K562 (cell line): ENCODE measurements at regions not wholly inside any gene's neighbourhood (a gene's known extent, or its start where the extent isn't known, plus 50 kb on each side); places are given as distances from the start of the nearest gene placed in this dataset.

Source experiments
- ATAC-seq: fragments of 200-7000 bp; cut with Tn5 transposase; 3 replicates; pipeline ENCODE4 v1.9.1; 2020; ENCODE audit warnings: moderate library complexity
- BruUV-seq: library from RNA; stranded (reverse); fragments of 400-500 nt; replicated peaks from 2 replicates; lab custom pipeline; 2021; lab: Mats Ljungman, UMichigan
- CTCF ChIA-PET: fragments of 300-600 bp; formaldehyde crosslinking; extraction: SDS; loops from one replicate; lab custom pipeline; 2021; ENCODE audit warnings: low intra/inter-chr PET ratio; lab: Yijun Ruan, JAX
- POLR2A ChIA-PET: fragments of 300-600, 350-650 bp; sonication (Branson Sonifier 250); formaldehyde crosslinking; extraction: SDS; loops from one replicate; lab custom pipeline; 2021; ENCODE audit warnings: antibody characterized with exemption, inconsistent platforms; lab: Yijun Ruan, JAX
- DNase-seq, 4 experiments: peaks; one replicate each; pipeline versions ENCODE4 v3.0.0 to v3.0.0-alpha.2; 2011 to 2018; ENCODE audit warnings: low spot score in 3 of 4, mixed read lengths in 3 of 4; ENCODE audit errors: extremely low read depth in 1 of 4
- FAIRE-seq: peaks from 2 replicates; lab custom pipeline; 2011; peaks lifted over from hg19 to GRCh38; lab: Jason Lieb, UNC
- H2AFZ ChIP-seq: 2 replicates; pipeline ENCODE4 v1.6.0; 2011; ENCODE audit warnings: low read depth, low read length, control low read depth, inconsistent platforms
- H3K27ac ChIP-seq: fragments of 200-600 bp; 3 replicates; pipeline ENCODE4 v1.8.0; 2011; ENCODE audit warnings: low read depth, mild to moderate bottlenecking, control low read depth, inconsistent platforms, low read length, moderate library complexity, mixed read lengths; ENCODE audit errors: extremely low read depth
- H3K27me3 ChIP-seq, 2 experiments: fragments of 300-600 bp in 1 of 2; 2 replicates in 1 of 2; 3 replicates in 1 of 2; pipeline versions ENCODE4 v1.6.0 to v1.8.0; 2011; ENCODE audit warnings: inconsistent platforms in 2 of 2, low read length in 2 of 2, mild to moderate bottlenecking in 1 of 2, mixed read lengths in 1 of 2, moderate library complexity in 1 of 2; ENCODE audit not compliant: control insufficient read depth in 2 of 2, insufficient read depth in 2 of 2
- H3K36me3 ChIP-seq: fragments of 300-600 bp; 3 replicates; pipeline ENCODE4 v1.8.0; 2011; ENCODE audit warnings: mild to moderate bottlenecking, low read length, inconsistent platforms; ENCODE audit not compliant: control insufficient read depth, insufficient read depth
- H3K4me1 ChIP-seq, 2 experiments: fragments of 200-600 bp in 1 of 2; replicated peaks in 1 of 2; 2 replicates in 1 of 2; 3 replicates in 1 of 2; pipeline versions ENCODE4 v1.5.1 to v1.8.0; 2011; ENCODE audit warnings: inconsistent platforms in 2 of 2, low read length in 2 of 2, mild to moderate bottlenecking in 1 of 2, mixed read lengths in 1 of 2, moderate library complexity in 1 of 2; ENCODE audit not compliant: control insufficient read depth in 2 of 2, insufficient read depth in 2 of 2
- H3K4me2 ChIP-seq: 2 replicates; pipeline ENCODE4 v1.6.1; 2011; ENCODE audit warnings: low read length, control low read depth, inconsistent platforms, mixed read lengths; ENCODE audit not compliant: insufficient read depth
- H3K4me3 ChIP-seq: fragments of 200-600 bp; sonication (generic), shearing (Covaris generic); 2 replicates; pipeline ENCODE4 v1.5.1; 2016; ENCODE audit warnings: control low read depth, inconsistent platforms
- H3K79me2 ChIP-seq: fragments of 200-600 bp; 3 replicates; pipeline ENCODE4 v1.8.0; 2011; ENCODE audit warnings: low read length, inconsistent platforms; ENCODE audit not compliant: control insufficient read depth, insufficient read depth
- H3K9ac ChIP-seq, 2 experiments: 2 replicates each; pipeline versions ENCODE4 v1.6.0 to v1.6.1; 2011; ENCODE audit warnings: low read depth in 2 of 2, low read length in 2 of 2, control low read depth in 1 of 2, inconsistent platforms in 1 of 2, mild to moderate bottlenecking in 1 of 2, mixed read lengths in 1 of 2; ENCODE audit not compliant: insufficient read depth in 1 of 2
- H3K9me1 ChIP-seq: one replicate; pipeline ENCODE4 v1.6.0; 2011; ENCODE audit warnings: inconsistent platforms, mild to moderate bottlenecking, low read length, moderate library complexity; ENCODE audit not compliant: control insufficient read depth, insufficient read depth
- H3K9me3 ChIP-seq: replicated peaks from 2 replicates; pipeline ENCODE4 v1.5.1; 2011; ENCODE audit warnings: low read depth, low read length, inconsistent platforms; ENCODE audit not compliant: control insufficient read depth, insufficient read depth
- H4K20me1 ChIP-seq: replicated peaks from 2 replicates; pipeline ENCODE4 v1.6.1; 2011; ENCODE audit warnings: low read length, inconsistent platforms, mixed read lengths; ENCODE audit not compliant: control insufficient read depth, insufficient read depth
- BDP1 ChIP-seq: IDR thresholded peaks from 3 replicates; pipeline ENCODE4 v1.6.1; 2011; ENCODE audit not compliant: insufficient read length, insufficient read depth
- CBX2 ChIP-seq: fragments of 200-600 bp; sonication (generic); IDR thresholded peaks from one replicate; pipeline ENCODE4 v1.6.1; 2012; ENCODE audit warnings: mild to moderate bottlenecking, low read length, inconsistent platforms; ENCODE audit not compliant: insufficient read depth, poor library complexity, severe bottlenecking
- IFI16 ChIP-seq: fragments of 250-450 bp; sonication (Bioruptor Pico); IDR thresholded peaks from 2 replicates; pipeline ENCODE4 v2.1.2; 2022; ENCODE audit warnings: mild to moderate bottlenecking, inconsistent platforms
- JUND ChIP-seq, 2 experiments: IDR thresholded peaks; 2 replicates in 1 of 2; 3 replicates in 1 of 2; pipeline ENCODE4 v1.6.1; 2011; ENCODE audit warnings: borderline replicate concordance in 2 of 2, low read depth in 2 of 2, low read length in 2 of 2, improper control_type of control experiment in 1 of 2, missing biosample characterization in 1 of 2, missing genetic modification characterization in 1 of 2, missing genetic modification reagents in 1 of 2
- KDM1A ChIP-seq, 2 experiments: fragments of 450-650 bp; IDR thresholded peaks; 2 replicates each; pipeline ENCODE4 v1.6.1; 2016; ENCODE audit warnings: mild to moderate bottlenecking in 2 of 2
- NR1H2 ChIP-seq: sonication (generic); formaldehyde crosslinking; IDR thresholded peaks from 2 replicates; pipeline ENCODE4 v1.4.0; 2020; ENCODE audit warnings: mild to moderate bottlenecking, missing genetic modification reagents
- RBM25 ChIP-seq: fragments of 200-400 bp; formaldehyde crosslinking; IDR thresholded peaks from 2 replicates; pipeline ENCODE4 v1.6.1; 2018; ENCODE audit warnings: low read length, low read depth, moderate library complexity; ENCODE audit not compliant: severe bottlenecking
- TGIF2 ChIP-seq: sonication (generic); formaldehyde crosslinking; IDR thresholded peaks from 2 replicates; pipeline ENCODE4 v1.8.1; 2022; ENCODE audit warnings: mild to moderate bottlenecking, missing genetic modification reagents, moderate library complexity
- TSC22D4 ChIP-seq: fragments of 450-650 bp; IDR thresholded peaks from 2 replicates; pipeline ENCODE4 v1.6.1; 2016; ENCODE audit warnings: missing genetic modification characterization, missing biosample characterization, control low read depth
- ZNF134 ChIP-seq: fragments of 250-450 bp; sonication (Bioruptor Pico); conservative IDR thresholded peaks from 2 replicates; pipeline ENCODE4 v1.4.0; 2020
- ZNF224 ChIP-seq: sonication (generic); formaldehyde crosslinking; IDR thresholded peaks from 2 replicates; pipeline ENCODE4 v1.8.0; 2022; ENCODE audit warnings: mild to moderate bottlenecking, missing genetic modification reagents
- WGBS: fragments of 100-300 bp; shearing (Covaris generic); methylation state at CpG from one replicate; pipeline ENCODE4 v1.1.6; 2016; ENCODE audit warnings: low coverage, mixed read lengths; ENCODE audit not compliant: insufficient coverage; ENCODE audit errors: missing lambda C conversion rate; 5-methylcytosine and 5-hydroxymethylcytosine counted together
- in situ Hi-C: fragments of 300-500 bp; cut with MboI; formaldehyde crosslinking; loops from 4 replicates; pipeline ENCODE4 v1.15.0; 2018; ENCODE audit warnings: inconsistent platforms, mixed read lengths
- intact Hi-C: fragments of 100-400 bp; cut with micrococcal nuclease; formaldehyde crosslinking; loops from 2 replicates; pipeline ENCODE4 v1.14.2; 2022
- TF ChIP-seq, protein P1 (sequence below): fragments of 200-800 bp; sonication (Bioruptor generic); IDR thresholded peaks from 2 replicates; pipeline ENCODE4 v1.6.1; 2016; ENCODE audit warnings: missing genetic modification characterization, missing compliant biosample characterization
- TF ChIP-seq, protein P2 (sequence below): fragments of 250-450 bp; sonication (Bioruptor Pico); IDR thresholded peaks from 2 replicates; pipeline ENCODE4 v1.5.0; 2021; ENCODE audit warnings: mild to moderate bottlenecking, borderline replicate concordance

DNA sequence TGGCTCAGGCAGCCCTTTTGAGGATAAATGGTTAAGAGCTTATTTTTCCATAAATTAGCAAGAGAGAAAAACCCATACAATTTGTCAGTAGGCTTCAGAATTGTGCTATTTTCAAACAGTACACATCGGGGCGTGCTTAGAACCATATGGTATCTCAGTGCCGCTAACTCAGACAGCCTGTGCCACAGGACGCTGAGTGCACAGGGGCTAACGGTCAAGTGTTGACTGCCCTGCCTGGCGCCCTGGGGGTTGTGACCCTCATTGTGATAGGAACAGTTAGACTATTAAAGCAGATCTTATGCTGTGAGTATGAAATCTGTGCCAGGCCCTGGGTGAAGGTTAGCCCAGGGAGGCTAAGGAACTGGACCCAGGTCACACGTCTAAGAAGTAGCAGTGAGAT is 1519.7 kb downstream of the BRD1 start (continued):
- TF ChIP-seq, protein P1, sequence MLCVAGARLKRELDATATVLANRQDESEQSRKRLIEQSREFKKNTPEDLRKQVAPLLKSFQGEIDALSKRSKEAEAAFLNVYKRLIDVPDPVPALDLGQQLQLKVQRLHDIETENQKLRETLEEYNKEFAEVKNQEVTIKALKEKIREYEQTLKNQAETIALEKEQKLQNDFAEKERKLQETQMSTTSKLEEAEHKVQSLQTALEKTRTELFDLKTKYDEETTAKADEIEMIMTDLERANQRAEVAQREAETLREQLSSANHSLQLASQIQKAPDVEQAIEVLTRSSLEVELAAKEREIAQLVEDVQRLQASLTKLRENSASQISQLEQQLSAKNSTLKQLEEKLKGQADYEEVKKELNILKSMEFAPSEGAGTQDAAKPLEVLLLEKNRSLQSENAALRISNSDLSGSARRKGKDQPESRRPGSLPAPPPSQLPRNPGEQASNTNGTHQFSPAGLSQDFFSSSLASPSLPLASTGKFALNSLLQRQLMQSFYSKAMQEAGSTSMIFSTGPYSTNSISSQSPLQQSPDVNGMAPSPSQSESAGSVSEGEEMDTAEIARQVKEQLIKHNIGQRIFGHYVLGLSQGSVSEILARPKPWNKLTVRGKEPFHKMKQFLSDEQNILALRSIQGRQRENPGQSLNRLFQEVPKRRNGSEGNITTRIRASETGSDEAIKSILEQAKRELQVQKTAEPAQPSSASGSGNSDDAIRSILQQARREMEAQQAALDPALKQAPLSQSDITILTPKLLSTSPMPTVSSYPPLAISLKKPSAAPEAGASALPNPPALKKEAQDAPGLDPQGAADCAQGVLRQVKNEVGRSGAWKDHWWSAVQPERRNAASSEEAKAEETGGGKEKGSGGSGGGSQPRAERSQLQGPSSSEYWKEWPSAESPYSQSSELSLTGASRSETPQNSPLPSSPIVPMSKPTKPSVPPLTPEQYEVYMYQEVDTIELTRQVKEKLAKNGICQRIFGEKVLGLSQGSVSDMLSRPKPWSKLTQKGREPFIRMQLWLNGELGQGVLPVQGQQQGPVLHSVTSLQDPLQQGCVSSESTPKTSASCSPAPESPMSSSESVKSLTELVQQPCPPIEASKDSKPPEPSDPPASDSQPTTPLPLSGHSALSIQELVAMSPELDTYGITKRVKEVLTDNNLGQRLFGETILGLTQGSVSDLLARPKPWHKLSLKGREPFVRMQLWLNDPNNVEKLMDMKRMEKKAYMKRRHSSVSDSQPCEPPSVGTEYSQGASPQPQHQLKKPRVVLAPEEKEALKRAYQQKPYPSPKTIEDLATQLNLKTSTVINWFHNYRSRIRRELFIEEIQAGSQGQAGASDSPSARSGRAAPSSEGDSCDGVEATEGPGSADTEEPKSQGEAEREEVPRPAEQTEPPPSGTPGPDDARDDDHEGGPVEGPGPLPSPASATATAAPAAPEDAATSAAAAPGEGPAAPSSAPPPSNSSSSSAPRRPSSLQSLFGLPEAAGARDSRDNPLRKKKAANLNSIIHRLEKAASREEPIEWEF: no peak
- TF ChIP-seq, all 486 proteins: peak for 0

DNA sequence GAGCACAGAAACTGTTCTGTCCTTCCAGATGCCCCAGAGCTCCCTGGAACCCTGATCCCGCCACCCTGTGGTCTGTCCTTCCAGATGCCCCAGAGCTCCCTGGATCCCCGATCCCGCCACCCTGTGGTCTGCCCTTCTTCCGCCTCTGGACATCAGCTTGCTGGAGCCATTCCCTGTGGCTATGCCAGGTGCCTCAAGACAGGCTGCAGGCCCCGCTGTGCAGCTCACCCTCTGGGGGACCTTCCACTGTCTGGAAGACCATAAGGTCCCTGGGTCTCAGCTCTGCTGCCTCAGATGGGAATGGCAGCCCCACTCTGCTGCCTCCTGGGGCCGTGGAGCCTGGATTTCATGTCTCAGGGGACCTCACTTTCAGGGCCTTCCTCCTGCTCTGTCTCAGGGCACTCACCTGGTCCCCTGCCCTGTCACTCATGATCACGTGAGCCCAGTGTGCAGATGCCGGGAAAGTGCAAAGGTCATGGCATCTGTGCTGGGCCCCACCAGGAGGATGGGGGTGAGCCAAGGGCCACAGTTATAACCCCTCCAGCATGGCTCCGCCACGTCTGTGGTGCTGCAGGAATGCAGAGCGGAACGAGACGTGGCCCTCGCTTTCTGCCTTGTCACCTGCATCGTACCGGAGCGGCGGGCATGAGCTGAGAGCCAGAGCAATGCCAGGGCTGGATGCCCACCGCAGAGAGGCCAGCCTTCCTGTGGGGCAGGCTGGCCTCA is 1520.7 kb downstream of the BRD1 start:
- in situ Hi-C loops: no loop called here
- H3K4me2 ChIP-seq: no peak overlapping the region
- H3K36me3 ChIP-seq: no peaks in the 10 kb centered on the region
- ChIA-PET CTCF (no interaction called here), POLR2A (no interaction called here)
- no peaks in the 10 kb centered on the region for H3K79me2 ChIP-seq
- H3K9me3 ChIP-seq: no peaks in the 10 kb centered on the region
- no peaks in the 10 kb centered on the region for H3K4me1 ChIP-seq
- H3K27ac ChIP-seq: no peak overlapping the region
- no peaks in the 10 kb centered on the region for H3K9me1 ChIP-seq
- WGBS: 1% methylated on average over 16 of the region's 19 CpGs
- no peak for DNase-seq
- no peak overlapping the region for H3K9ac ChIP-seq
- no peak overlapping the region for H3K4me3 ChIP-seq
- no peak overlapping the region for H2AFZ ChIP-seq
- no peak for FAIRE-seq
- no peaks in the 10 kb centered on the region; a peak in 1 of 5 replicates for H3K27me3 ChIP-seq
- no peak for ATAC-seq
- no peaks in the 10 kb centered on the region for H4K20me1 ChIP-seq
- no TSS peak for BruUV-seq
- intact Hi-C loops: no loop called here
- TF ChIP-seq NR1H2 (CRISPR knock-in tag) (no peak), BDP1 (no peak), KDM1A (IDR thresholded peaks at IDR 0.05) (no peak), ZNF134 (CRISPR knock-in tag) (no peak), RBM25 (no peak), CBX2 (no peak), IFI16 (CRISPR knock-in tag) (no peak), JUND (IDR thresholded peaks at IDR 0.05; ENCODE audit: borderline replicate concordance, low read depth, low read length) (no peak), JUND (tag; IDR thresholded peaks at IDR 0.05; ENCODE audit: borderline replicate concordance, low read depth, low read length) (no peak), ZNF224 (CRISPR knock-in tag) (no peak), TGIF2 (CRISPR knock-in tag) (no peak), TSC22D4 (tag) (no peak)
- TF ChIP-seq, protein P2, sequence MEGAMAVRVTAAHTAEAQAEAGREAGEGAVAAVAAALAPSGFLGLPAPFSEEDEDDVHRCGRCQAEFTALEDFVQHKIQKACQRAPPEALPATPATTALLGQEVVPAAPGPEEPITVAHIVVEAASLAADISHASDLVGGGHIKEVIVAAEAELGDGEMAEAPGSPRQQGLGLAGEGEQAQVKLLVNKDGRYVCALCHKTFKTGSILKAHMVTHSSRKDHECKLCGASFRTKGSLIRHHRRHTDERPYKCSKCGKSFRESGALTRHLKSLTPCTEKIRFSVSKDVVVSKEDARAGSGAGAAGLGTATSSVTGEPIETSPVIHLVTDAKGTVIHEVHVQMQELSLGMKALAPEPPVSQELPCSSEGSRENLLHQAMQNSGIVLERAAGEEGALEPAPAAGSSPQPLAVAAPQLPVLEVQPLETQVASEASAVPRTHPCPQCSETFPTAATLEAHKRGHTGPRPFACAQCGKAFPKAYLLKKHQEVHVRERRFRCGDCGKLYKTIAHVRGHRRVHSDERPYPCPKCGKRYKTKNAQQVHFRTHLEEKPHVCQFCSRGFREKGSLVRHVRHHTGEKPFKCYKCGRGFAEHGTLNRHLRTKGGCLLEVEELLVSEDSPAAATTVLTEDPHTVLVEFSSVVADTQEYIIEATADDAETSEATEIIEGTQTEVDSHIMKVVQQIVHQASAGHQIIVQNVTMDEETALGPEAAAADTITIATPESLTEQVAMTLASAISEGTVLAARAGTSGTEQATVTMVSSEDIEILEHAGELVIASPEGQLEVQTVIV (CRISPR knock-in tag): no peak
